SHP77 (cell line): ENCODE measurements at regions not wholly inside any gene's neighbourhood (a gene's known extent, or its start where the extent isn't known, plus 50 kb on each side); places are given as distances from the start of the nearest gene placed in this dataset.
"Not testable (repeated sequence)": the region's sequence is repeated elsewhere in the genome, so short reads cannot be mapped to it uniquely, and the experiment has no call there.

Experiments
- DNase-seq, 2 experiments: peaks; one replicate each; lab custom pipeline; 2025; lab: John Stamatoyannopoulos, UW

DNA sequence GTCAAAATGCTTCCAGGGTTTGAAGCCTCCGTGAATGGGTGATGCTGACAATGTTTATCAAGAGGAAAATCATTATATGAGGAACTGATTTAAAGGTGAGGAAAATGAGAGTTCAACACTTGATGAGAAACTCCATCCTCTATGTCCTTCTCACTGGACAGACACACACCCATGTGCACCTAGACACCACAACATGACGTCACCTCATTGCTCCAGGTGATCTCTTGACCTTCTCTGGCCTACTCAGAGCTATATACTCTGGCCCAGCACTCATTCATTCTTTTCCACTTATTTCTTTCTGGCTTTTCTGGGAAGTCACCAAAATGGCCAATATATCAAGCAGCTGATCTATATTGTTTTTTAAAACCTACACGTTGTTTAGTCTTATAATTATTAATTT lies 778.7 kb upstream of the PCDH20 start:
- DNase-seq: no peak

DNA sequence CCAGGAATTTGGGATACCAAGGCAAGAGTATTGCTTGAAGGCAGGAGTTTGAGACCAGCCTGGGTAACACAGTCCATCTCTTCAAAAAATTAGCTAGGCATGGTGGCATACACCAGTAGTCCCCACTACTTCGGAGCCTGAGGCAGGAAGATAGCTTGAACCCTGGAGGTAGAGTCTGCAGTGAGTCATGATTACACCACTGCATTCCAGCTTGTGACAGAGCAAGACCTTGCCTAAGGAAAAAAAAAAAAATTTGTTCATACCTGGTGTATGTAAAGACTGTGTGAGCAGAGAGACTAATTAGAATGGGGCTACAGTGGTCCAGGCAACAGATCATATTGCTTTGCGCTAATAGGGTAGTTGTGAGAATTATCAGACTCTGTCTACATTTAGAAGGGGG lies 778.3 kb upstream of the PCDH20 start:
- DNase-seq: no peak

DNA sequence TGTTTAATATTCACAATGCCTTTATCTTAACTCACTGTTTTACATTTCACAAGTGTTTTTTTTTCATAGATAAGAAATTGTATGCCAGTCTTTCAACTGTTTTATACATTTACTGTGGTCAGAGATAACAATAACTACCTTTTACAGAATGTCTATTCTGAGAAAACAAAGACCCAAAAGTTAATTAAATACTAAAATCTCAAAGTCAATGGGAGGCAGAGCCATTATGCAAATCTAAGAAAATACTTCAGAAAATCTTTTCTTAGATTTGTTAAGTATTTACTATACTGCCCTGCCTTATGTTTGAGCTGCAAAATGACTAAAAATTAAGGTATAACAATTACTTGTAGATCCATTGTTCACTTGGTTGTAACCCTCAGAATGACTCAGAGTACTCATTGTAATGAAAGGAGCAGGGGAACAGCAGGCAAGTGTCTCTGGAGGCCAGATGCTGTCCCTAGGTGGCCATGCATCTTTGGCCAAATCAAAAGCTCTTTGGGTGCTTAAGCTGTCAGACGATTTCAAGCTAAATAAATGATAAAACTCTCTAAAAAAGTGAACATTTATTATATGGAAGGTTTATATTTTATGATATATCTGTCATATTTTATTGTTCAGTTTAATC lies 770.1 kb upstream of the PCDH20 start:
- no peak for DNase-seq

DNA sequence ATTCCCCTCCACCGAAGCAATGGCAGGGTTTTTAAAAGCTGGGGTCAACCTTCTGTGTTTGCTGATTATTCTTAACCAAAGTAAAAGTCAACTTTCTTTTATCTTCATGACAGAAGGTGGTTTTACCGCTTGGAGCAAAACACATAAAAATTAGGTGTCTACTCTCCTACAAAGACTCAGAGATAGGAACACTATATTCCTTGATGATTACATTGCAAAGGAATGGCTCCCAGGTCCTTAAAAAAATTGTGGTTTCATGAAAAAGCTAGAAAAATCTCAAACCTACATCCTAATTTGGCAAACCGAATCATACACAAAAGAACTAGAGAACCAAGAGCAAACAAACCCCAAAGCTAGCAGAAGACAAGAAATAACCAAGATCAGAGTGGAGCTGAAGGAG lies 760.4 kb upstream of the PCDH20 start:
- DNase-seq: no peak

DNA sequence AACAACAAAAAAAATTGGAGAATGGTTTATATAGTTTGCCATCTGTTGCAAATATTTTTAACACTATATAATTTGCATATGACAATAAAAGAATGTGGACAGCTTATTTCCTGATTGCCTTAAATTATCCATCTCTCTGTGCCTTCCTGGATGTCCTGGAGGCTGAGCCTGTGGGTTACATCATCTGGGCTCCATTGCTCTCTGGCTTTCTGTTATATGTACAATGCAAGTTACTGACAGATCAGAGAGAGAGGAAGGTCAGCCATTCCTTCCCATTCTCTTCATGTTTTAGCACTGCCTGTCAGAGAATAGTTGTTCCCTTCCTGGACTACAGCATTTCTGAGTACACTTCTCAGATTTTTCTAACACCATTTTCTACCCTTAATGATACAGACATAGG lies 758.3 kb upstream of the PCDH20 start:
- no peak for DNase-seq

DNA sequence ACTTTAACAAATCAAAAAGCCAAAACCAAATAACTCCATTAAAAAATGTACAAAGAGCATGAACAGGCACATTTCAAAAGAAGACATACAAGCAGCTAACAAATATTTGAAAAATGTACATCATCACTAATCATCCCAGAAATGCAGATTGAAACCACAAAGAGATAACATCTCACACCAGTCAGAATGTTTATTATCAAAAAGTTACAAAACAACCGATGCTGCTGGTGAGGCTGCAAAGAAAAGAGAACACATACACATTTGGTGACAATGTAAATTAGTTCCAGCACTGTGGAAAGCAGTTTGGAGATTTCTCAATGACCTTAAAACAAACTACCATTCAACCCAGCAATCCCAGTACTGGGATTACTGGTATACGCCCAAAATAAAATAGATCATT lies 756.0 kb upstream of the PCDH20 start:
- DNase-seq: no peak

DNA sequence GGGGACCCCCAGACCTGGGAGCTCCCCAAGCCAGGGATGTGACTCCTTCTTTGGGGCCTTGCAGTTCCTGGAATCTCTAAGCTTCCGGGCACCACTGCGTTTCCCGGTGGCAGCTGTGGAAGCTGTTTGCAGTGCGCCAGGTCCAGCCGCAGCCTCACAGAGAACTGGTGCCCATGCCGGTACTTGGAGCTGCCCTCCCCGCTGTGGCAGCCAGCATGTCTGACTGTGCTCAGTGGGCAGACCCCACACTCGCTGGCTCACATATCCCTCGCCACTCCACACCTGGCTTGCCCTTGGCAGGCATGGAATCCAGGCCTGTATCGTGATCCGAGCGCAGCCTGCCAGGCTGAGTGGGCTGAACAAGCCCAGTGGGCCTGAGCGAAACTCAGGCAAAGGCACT lies 753.2 kb upstream of the PCDH20 start:
- DNase-seq: no peak

DNA sequence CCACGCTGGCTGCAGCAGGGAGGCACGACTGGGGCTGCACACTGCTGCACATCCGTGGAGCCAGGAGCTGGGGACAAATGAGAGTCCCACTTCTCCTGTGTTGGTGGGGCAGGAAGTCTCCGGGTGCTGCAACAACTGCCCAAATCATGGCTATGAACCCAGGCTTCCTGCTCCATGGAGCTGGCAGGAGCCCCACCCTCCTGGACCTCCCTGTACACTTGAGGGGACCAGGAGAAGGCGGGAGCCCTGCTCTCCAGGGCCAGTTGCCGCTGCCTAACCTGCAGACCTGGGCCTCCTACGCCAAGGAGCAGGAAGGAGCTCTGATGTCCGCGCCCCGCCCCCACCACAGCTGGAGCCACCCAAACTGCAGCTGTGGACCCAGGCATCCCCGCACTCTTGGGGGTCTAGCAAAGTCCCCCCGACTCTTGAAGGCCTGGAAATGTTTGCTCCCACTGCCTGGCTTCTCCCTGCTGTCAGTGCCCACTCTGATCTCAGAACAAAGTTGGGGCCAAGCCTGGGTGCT lies 752.1 kb upstream of the PCDH20 start:
- DNase-seq: no peak

DNA sequence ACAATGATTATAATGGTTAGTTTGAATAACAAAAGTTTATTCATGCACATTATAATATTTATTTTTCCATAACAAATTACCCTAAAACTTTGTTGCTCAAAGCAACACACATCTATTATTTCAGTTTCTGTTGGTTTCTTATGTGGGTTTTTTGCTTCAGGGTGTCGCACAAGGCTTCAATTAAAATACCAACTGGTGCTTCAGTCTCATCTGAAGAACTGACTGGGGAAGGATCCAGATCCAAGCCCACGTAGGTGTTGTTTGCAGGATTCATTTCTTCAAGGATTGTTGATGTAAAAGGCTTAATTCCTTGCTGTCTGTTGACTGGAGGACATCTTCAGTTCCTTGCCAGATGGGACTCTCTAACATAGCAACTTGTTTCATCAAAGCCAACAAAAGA lies 747.2 kb upstream of the PCDH20 start:
- DNase-seq: no peak

DNA sequence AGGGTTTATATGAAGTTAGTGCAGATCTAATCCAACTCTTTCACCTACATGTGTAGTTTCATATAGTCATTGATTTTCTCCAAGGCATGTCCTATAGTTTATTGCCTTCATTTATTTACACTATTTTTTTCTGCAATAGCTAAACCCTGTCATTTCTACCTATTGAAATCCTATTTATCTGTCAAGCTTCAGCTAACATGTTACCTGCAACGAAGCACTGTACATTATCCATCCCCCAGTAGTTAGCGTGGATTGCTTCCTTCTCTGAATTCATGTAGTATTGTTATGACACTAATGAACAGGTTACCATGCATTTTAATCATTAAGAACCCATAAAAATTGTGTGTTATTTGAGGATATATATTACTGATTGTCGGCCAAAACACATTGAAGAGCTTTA lies 742.9 kb upstream of the PCDH20 start:
- DNase-seq: no peak

DNA sequence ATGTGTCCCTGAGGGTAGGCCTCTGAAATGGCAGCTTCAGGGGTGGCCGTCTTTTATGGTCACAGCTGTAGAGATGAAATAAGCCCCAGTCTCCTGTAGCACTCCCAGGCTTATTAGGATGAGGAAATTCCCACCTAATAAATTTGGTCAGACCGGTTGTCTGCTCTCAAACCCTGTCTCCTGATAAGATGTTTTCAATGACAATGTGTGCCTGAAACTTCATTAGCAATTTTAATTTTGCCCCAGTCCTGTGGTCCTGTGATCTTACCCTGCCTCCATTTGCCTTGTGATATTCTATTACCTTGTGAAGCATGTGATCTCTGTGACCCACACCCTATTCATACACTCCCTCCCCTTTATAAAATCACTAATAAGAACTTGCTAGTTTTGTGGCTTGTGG lies 736.1 kb upstream of the PCDH20 start:
- not testable (repeated sequence) for DNase-seq

DNA sequence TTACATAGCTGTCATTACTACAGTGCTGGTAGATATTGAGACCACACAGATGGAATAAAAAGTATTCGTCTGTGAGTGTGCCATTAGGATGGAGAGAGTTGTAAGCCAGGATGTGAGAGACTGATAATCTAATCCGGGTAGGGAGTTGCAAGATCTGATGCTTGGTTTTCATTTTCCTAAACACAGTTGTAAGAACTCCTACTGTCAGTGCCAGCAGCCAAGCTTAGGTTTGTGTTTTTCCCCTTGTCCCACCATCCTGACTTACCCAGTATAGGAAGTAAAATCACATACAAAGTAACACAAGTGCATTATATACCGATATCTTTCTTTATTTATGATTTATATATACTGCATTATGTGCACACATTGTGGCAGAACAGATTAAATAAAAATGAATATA lies 726.4 kb upstream of the PCDH20 start:
- no peak for DNase-seq

DNA sequence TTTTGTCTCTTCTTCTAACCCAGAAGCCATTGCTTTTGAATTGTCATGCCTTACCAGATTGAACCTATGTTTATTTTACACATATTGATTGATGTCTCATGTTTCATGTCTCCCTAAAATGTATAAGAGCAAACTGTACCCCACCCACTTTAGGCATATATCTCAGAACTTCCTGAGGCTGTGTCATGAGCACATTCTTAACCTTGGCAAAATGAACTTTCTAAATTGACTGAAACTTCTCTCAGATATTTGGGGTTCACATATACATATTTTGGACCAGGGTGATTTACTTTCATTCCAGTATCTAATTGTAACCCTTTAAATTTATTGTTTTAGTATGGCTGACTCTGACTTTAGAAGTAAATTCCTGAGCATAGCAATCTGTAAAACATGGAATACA lies 723.9 kb upstream of the PCDH20 start:
- DNase-seq: no peak

DNA sequence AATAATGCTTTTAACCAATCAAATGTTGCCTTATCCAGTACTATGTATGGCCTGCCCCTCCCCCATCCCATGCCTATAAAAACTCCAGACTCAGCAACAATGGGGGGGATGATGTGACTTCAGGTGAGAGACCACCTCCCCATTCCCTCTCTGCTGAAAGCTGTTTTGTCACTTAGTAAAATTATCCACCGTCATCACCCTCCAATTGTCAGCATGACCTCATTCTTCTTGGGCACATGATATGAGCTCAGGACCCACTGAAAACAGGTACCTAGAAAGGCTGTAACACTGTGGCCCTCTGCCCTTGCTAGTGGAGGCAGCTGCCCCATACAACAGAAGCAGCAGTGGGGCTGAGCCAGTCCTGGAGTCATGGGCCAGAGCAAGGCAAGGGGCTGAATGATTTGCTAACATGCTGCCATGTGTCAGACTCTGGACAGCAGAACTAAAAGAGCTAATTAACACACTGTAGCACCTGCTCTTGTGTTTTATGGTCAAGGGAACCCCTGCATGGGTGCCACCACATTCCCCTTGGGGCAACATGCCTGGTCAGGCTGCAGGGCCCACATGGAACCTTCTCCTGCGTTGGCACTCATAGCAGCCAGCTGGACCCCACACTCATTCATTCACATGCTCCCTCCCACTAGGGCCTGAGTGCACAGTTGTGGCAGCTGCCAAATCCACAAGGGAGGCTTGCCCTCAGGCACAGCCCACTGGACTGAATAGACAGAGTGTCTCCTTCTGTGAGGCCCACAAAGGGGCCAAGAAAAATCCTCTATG lies 722.2 kb upstream of the PCDH20 start:
- no peak for DNase-seq

DNA sequence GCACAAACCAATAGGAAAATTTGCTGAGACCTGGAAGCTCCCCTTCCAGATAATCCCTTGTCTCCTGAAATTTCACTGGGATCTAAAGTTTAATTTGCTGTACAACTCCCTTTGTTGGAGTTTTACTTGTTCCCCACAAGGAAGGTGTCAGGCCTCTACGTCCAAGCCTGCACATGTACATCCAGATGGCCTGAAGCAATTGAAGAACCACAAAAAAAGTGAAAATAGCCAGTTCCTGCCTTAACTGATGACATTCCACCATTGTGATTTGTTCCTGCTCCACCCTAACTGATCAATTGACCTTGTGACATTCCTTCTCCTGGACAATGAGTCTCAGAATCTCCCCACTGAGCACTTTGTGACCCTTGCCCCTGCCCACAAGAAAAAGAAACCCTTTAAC lies 716.0 kb upstream of the PCDH20 start:
- no peak for DNase-seq

DNA sequence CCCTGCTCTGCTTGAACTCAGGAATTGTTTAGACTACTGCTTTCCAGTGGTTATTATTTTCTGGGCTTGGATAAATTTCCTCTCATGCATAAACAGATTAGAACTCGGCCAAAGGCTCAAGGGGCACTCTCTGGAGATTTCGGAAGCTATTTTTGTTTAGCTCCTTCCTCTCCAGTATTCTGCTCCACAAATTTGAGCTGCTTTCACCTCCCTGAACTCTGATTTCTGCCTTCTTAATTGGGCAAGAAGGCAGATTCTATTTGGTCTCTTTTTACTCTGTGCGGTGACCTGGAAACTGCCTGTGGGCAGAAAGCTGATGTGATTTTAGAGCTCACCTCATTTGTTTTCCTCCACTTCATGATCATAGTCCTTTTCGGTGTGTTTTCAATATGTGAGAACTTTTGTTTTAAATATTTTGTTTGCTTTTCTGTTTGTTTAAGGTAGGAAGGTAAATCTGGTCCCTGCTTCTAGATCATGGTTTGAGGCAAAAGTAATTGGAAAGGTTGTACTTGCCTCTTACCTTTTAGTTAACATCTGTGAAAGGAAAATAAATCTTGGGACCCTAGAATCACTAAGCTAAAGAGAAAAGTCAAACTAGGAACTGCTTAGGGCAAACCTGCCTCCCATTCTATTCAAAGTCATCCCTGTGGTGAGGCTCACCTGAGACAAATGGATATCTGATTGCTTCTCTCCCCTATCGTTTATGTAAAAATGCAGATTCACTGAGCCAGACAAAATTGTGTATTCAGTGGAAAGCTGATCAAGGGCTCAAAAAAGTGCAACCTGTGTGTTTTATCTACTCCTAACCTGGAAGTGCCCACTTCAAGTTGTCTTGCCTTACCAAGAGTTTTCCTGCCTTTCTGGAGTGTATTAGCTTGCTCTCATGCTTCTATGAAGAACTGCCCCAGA lies 714.7 kb upstream of the PCDH20 start:
- DNase-seq: no peak

DNA sequence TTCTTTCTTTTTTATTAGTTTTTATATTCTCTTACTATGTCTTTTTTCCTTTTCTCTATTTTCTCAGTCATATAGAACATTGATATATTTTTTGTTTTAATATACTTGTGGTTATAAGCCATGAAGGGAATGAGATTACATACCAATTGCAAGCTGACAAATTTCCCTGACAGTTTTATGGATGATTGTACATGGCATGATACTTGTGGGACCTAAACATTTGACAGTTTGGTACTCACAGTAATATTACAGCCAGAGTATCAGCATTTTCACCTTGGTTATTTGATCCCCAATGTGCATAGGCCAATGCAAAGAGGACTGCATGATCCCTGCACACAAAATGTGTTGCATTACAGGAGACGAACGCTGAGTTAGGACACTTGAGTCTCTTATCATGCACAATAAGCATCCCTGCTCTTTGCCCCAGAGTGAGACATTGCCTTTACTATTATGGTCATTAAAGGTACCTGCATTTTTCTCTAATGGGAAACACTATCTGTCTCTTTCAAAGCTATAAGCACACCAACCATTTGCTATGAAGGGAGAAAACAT lies 713.4 kb upstream of the PCDH20 start:
- no peak for DNase-seq

DNA sequence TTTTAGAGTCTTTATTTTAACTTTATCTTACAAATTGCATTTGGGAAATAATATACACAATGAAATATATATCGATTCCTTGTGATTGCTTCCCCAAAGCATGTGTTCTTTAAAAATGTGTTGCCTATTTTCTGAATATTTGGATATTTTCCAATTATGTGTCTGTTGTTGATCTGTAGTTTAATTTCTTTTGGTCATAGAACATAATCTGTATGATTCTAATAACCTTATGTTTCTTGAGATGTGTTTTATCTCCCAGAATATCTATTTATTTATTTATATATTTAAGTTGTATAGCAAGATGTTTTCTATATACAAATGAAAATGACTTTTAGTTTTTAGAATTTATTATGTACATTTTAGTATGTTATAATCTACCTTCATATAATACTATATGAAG lies 710.8 kb upstream of the PCDH20 start:
- DNase-seq: no peak

DNA sequence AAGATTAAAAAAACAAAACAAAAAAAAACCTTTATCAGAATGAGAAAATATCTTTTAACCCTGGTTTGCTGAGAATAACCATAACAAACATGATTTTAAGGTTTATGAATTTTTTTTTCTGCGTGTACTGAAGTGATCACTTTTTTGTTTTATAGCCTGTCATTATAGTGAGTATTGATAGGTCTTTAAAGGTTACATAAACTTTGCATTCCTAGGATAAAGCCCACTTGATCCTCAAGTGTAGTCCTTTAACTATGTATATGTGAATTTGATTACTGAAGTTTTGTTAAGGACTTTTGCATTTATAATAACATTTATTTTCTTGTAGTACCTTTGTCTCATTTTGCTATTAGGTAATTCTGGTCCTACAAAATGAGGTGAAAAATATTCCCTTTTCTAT lies 709.8 kb upstream of the PCDH20 start:
- no peak for DNase-seq

DNA sequence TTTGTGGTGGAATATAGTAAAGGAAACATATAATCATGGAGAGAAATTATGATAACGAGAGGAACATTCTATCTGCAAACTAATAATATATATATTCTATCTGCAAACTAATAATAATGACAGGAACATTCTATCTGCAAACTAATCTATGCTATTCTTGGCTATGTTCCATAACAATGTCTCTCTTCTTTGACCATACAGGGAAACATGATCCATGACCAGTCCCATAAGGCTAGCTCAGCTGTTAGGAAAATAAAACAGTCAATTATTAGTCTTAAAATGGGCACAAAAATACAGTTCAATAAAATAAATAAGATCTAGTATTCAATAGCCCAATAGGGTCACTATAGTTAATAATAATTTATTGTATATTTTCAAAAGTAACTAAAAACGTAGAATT lies 707.8 kb upstream of the PCDH20 start:
- no peak for DNase-seq

DNA sequence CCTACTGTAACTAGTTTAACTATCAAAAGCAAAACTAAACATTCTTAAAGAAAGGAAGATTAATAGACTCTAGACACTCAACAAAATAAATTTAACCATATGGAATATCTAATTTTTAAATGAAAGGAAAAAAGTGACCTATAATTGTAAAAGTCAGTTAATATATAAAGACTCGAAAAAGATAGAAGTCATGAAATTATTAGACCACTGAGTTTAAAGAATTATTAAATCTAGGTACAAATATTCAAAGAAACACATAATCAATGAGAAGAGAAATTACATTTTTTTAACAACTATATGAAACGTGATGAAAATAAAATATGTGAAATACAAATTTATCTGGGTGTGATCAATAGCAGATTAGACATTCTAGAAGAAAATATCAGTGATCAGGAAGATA lies 706.8 kb upstream of the PCDH20 start:
- no peak for DNase-seq
